AG04449 (cell line): ENCODE measurements at regions not wholly inside any gene's neighbourhood (a gene's known extent, or its start where the extent isn't known, plus 50 kb on each side); places are given as distances from the start of the nearest gene placed in this dataset.

Experiments
- CTCF ChIA-PET: fragments of 350-600 bp; formaldehyde crosslinking; extraction: SDS; loops from one replicate; lab custom pipeline; 2021; ENCODE audit warnings: antibody characterized with exemption; lab: Yijun Ruan, JAX
- POLR2A ChIA-PET: fragments of 400-600, 350-600 bp; formaldehyde crosslinking; extraction: SDS; loops from one replicate; lab custom pipeline; 2020; ENCODE audit warnings: antibody characterized with exemption, inconsistent platforms; lab: Yijun Ruan, JAX
- DNase-seq: peaks from one replicate; pipeline ENCODE4 v3.0.0-alpha.2; 2010; ENCODE audit warnings: low read depth, low spot score
- H3K4me3 ChIP-seq: 2 replicates; pipeline ENCODE4 v1.5.1; 2011; ENCODE audit warnings: low read depth, mild to moderate bottlenecking, control low read depth, low read length
- TF ChIP-seq, protein P1 (sequence below): IDR thresholded peaks from one replicate; pipeline ENCODE4 v1.5.1; 2011; ENCODE audit warnings: mild to moderate bottlenecking, moderate library complexity, low read length, control low read depth, inconsistent platforms; ENCODE audit not compliant: insufficient read depth; ENCODE audit errors: missing control alignments

DNA sequence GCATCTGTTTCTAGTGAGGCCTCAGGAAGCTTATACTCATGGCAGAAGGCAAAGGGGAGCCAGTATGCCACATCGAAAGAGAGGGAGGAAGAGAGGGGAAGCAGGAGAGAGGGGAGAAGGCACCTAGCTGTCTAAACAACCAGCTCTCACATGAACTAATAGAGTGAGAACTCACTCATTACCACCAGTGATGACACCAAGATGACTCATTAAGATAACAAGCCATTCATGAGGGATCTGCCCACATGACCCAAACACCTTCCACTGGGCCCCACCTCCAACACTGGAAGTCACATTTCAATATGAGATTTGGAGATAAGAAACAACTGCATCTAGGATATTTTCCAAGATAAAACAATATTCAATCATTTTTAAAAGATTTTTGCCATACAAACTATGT, 753.9 kb upstream of the ZEB2 start:
- TF ChIP-seq, protein P1, sequence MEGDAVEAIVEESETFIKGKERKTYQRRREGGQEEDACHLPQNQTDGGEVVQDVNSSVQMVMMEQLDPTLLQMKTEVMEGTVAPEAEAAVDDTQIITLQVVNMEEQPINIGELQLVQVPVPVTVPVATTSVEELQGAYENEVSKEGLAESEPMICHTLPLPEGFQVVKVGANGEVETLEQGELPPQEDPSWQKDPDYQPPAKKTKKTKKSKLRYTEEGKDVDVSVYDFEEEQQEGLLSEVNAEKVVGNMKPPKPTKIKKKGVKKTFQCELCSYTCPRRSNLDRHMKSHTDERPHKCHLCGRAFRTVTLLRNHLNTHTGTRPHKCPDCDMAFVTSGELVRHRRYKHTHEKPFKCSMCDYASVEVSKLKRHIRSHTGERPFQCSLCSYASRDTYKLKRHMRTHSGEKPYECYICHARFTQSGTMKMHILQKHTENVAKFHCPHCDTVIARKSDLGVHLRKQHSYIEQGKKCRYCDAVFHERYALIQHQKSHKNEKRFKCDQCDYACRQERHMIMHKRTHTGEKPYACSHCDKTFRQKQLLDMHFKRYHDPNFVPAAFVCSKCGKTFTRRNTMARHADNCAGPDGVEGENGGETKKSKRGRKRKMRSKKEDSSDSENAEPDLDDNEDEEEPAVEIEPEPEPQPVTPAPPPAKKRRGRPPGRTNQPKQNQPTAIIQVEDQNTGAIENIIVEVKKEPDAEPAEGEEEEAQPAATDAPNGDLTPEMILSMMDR = no peak
- ChIA-PET CTCF (no interaction called here), POLR2A (no interaction called here)
- no peak for DNase-seq
- no peak overlapping the region for H3K4me3 ChIP-seq

DNA sequence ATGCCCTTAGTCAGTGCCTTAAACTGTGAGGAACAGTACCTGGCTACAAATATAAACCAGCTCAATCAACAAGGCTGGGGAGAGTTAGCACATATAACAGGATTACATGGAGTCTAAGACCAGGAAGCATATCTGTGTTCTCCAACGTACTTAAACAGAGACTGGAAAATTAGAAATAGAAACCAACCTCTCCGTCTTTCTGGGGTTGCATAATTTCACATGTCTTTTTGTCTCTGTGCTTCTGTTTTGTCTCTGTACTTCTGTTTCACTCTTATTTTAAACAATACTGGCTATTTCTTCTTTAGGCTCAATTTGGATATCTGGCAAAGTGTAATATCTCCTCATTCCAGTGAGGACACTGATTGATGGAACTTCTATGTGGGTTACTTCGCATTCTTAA, 749.0 kb upstream of the ZEB2 start:
- CTCF ChIA-PET = no interaction called here
- no peak overlapping the region for H3K4me3 ChIP-seq
- no peak for DNase-seq
- POLR2A ChIA-PET = no interaction called here
- TF ChIP-seq, protein P1 = no peak

GRCh38 chr2:145267451-145267850, 747.5 kb upstream of the ZEB2 start:
- no peak overlapping the region for H3K4me3 ChIP-seq
- ChIA-PET CTCF (no interaction called here), POLR2A (no interaction called here)
- TF ChIP-seq, protein P1 = no peak
- DNase-seq = no peak

DNA sequence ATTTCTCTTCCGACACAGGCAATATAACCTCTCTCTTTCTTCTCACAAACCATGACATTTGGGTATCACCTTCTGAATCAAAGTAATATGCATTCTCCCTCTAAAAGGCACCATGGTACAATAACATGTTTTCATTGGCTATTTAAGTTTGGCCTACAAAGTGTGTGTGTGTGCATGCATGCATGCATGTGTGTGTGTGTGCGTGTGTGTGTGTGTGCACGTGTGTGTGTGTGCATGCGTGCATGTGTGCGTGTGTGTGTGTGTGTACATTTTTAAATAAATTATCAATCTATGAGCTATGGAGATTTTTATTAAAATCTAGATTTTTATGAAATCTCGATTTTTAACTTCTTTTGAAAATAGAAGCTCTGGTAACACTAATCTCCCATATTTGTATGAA, 745.3 kb upstream of the ZEB2 start:
- ChIA-PET POLR2A (no interaction called here), CTCF (interaction anchor here (1.0 kb wide), 1 partner anchor 487 kb away, joined by 3 read pairs; no protein-coding TSS in a partner anchor)
- TF ChIP-seq, protein P1 = no peak
- DNase-seq = no peak
- no peak overlapping the region for H3K4me3 ChIP-seq

GRCh38 chr2:145260674-145261073, 740.8 kb upstream of the ZEB2 start:
- H3K4me3 ChIP-seq = no peak overlapping the region
- TF ChIP-seq, protein P1 = no peak
- ChIA-PET CTCF (no interaction called here), POLR2A (no interaction called here)
- DNase-seq = no peak

DNA sequence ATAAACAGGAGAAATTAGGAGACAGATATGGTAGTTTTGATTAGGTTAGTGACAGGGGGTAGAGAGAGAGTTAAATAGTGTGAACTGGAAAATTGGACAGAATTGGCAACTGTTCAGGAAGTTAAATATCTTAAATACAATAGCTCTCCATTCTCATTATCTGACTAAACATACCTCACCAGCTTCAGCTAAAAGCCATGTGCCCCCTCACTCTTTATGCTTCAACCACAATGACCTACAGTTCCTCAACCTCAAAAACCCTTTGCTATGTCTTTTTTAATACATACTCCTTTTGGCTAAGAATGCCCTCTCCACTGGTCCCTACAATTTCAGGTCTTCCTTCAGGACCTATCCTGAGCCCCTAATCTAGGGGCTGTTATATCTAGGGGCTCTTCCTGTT, 740.2 kb upstream of the ZEB2 start:
- no peak for DNase-seq
- POLR2A ChIA-PET = no interaction called here
- CTCF ChIA-PET = interaction anchor here (1.6 kb wide), 1 partner anchor 13 kb away, joined by 4 read pairs; no protein-coding TSS in a partner anchor
- TF ChIP-seq, protein P1 = no peak
- no peak overlapping the region for H3K4me3 ChIP-seq
